H1 (cell line): ENCODE measurements at regions not wholly inside any gene's neighbourhood (a gene's known extent, or its start where the extent isn't known, plus 50 kb on each side); places are given as distances from the start of the nearest gene placed in this dataset.

ENCODE experiments used
- CTCF ChIA-PET: fragments of 300-600 bp; sonication (Branson Sonifier 250); formaldehyde crosslinking; loops from one replicate; lab custom pipeline; 2021; ENCODE audit not compliant: partially characterized antibody; lab: Charles Lee
- POLR2A ChIA-PET: fragments of 300-600 bp; sonication (Branson Sonifier 250); formaldehyde crosslinking; loops from one replicate; lab custom pipeline; 2021; ENCODE audit warnings: inconsistent platforms; ENCODE audit not compliant: partially characterized antibody; lab: Charles Lee
- DNase-seq, 2 experiments: peaks; one replicate each; pipeline versions ENCODE4 v3.0.0 to v3.0.0-alpha.2; 2010 to 2022; ENCODE audit warnings: low spot score in 2 of 2, low read depth in 1 of 2, mixed read lengths in 1 of 2
- FAIRE-seq: peaks from 2 replicates; lab custom pipeline; 2011; peaks lifted over from hg19 to GRCh38; lab: Jason Lieb, UNC
- H2AFZ ChIP-seq: 2 replicates; pipeline ENCODE4 v1.8.1; 2012; ENCODE audit warnings: low read length, inconsistent platforms
- H2AK5ac ChIP-seq: 2 replicates; pipeline ENCODE4 v1.6.1; 2013; ENCODE audit warnings: low read depth, low read length
- H2BK120ac ChIP-seq: replicated peaks from 2 replicates; pipeline ENCODE3; 2013; ENCODE audit warnings: low read depth, low read length, inconsistent platforms
- H2BK12ac ChIP-seq: 2 replicates; pipeline ENCODE4 v1.6.1; 2013; ENCODE audit warnings: low read depth, low read length
- H2BK15ac ChIP-seq: 2 replicates; pipeline ENCODE4 v1.6.1; 2013; ENCODE audit warnings: low read length
- H2BK20ac ChIP-seq: 2 replicates; pipeline ENCODE4 v1.6.1; 2013; ENCODE audit warnings: low read length
- H2BK5ac ChIP-seq: 2 replicates; pipeline ENCODE4 v1.6.1; 2013; ENCODE audit warnings: low read depth, low read length
- H3K14ac ChIP-seq: 2 replicates; pipeline ENCODE4 v1.6.1; 2013; ENCODE audit warnings: inconsistent platforms; ENCODE audit not compliant: insufficient read length
- H3K18ac ChIP-seq: 2 replicates; pipeline ENCODE4 v1.6.1; 2013; ENCODE audit warnings: low read length; ENCODE audit errors: extremely low read depth
- H3K23ac ChIP-seq: 2 replicates; pipeline ENCODE4 v1.6.1; 2013; ENCODE audit warnings: inconsistent platforms; ENCODE audit not compliant: insufficient read length
- H3K23me2 ChIP-seq: 2 replicates; pipeline ENCODE4 v1.6.1; 2013; ENCODE audit warnings: low read depth, low read length
- H3K27ac ChIP-seq: 2 replicates; pipeline ENCODE4 v1.6.1; 2011; ENCODE audit warnings: low read depth, low read length, inconsistent platforms
- H3K27me3 ChIP-seq, 4 experiments: replicated peaks in 1 of 4; 1 replicate in 1 of 4; 2 replicates in 3 of 4; pipeline versions ENCODE4 v1.6.1 to v1.8.1; 2011 to 2013; ENCODE audit warnings: low read length in 3 of 4, mild to moderate bottlenecking in 3 of 4, inconsistent platforms in 2 of 4, mixed read lengths in 2 of 4, moderate library complexity in 1 of 4; ENCODE audit not compliant: control insufficient read depth in 3 of 4, insufficient read depth in 3 of 4; ENCODE audit errors: extremely low read depth in 1 of 4
- H3K36me3 ChIP-seq, 4 experiments: 2 replicates each; pipeline versions ENCODE4 v1.6.1 to v1.8.1; 2011 to 2013; ENCODE audit warnings: mild to moderate bottlenecking in 4 of 4, low read length in 3 of 4, moderate library complexity in 2 of 4, control low read depth in 1 of 4, inconsistent platforms in 1 of 4; ENCODE audit not compliant: insufficient read depth in 4 of 4, control insufficient read depth in 2 of 4
- H3K4ac ChIP-seq: replicated peaks from 2 replicates; pipeline ENCODE3; 2013; ENCODE audit warnings: low read length, low read depth, mixed read lengths, inconsistent platforms; ENCODE audit not compliant: insufficient read length
- H3K4me1 ChIP-seq, 4 experiments: replicated peaks in 1 of 4; 1 replicate in 1 of 4; 2 replicates in 3 of 4; pipeline versions ENCODE4 v1.6.1 to v1.8.1; 2011 to 2013; ENCODE audit warnings: low read length in 3 of 4, inconsistent platforms in 2 of 4, mixed read lengths in 1 of 4; ENCODE audit not compliant: insufficient read depth in 4 of 4, control insufficient read depth in 3 of 4
- H3K4me2 ChIP-seq, 2 experiments: 2 replicates each; pipeline versions ENCODE4 v1.6.1 to v1.8.1; 2011 to 2013; ENCODE audit warnings: low read depth in 2 of 2, low read length in 2 of 2, control low read depth in 1 of 2, inconsistent platforms in 1 of 2, mild to moderate bottlenecking in 1 of 2; ENCODE audit not compliant: insufficient read depth in 1 of 2
- H3K4me3 ChIP-seq, 4 experiments: fragments of 200-600, 300-600 bp in 1 of 4; sonication (generic), shearing (Covaris generic), sonication (Bioruptor Twin) in 1 of 4; 2 replicates each; pipeline versions ENCODE4 v1.5.1 to v1.8.1; 2011 to 2016; ENCODE audit warnings: low read length in 4 of 4, low read depth in 3 of 4, control low read depth in 2 of 4, inconsistent platforms in 2 of 4, mild to moderate bottlenecking in 2 of 4, mixed read lengths in 1 of 4, moderate library complexity in 1 of 4; ENCODE audit not compliant: insufficient read depth in 2 of 4; ENCODE audit errors: extremely low read depth in 1 of 4
- H3K56ac ChIP-seq: replicated peaks from 2 replicates; pipeline ENCODE3; 2013; ENCODE audit warnings: low read depth, mild to moderate bottlenecking, mixed read lengths, low read length, inconsistent platforms; ENCODE audit not compliant: insufficient read length
- H3K79me1 ChIP-seq: 2 replicates; pipeline ENCODE4 v1.6.1; 2013; ENCODE audit warnings: low read depth, low read length, control low read depth
- H3K79me2 ChIP-seq, 2 experiments: 2 replicates each; pipeline versions ENCODE4 v1.6.1 to v1.8.1; 2012 to 2013; ENCODE audit warnings: low read length in 2 of 2, mild to moderate bottlenecking in 2 of 2, inconsistent platforms in 1 of 2; ENCODE audit not compliant: insufficient read depth in 2 of 2, control insufficient read depth in 1 of 2
- H3K9ac ChIP-seq, 4 experiments: replicated peaks in 1 of 4; 1 replicate in 1 of 4; 2 replicates in 3 of 4; pipeline versions ENCODE4 v1.6.1 to v1.8.1; 2011 to 2013; ENCODE audit warnings: low read depth in 3 of 4, low read length in 3 of 4, control low read depth in 2 of 4, mild to moderate bottlenecking in 2 of 4, moderate library complexity in 2 of 4, inconsistent platforms in 1 of 4; ENCODE audit errors: extremely low read depth in 1 of 4
- H3K9me3 ChIP-seq, 2 experiments: 2 replicates each; pipeline versions ENCODE4 v1.6.1 to v1.8.1; 2012 to 2013; ENCODE audit warnings: mild to moderate bottlenecking in 2 of 2, moderate library complexity in 2 of 2, control low read depth in 1 of 2, inconsistent platforms in 1 of 2, low read depth in 1 of 2, low read length in 1 of 2, mixed read lengths in 1 of 2; ENCODE audit not compliant: insufficient read depth in 2 of 2
- H4K20me1 ChIP-seq, 2 experiments: replicated peaks in 1 of 2; 2 replicates each; pipeline versions ENCODE3 to v1.8.1; 2011 to 2013; ENCODE audit warnings: inconsistent platforms in 2 of 2, low read length in 2 of 2, mild to moderate bottlenecking in 1 of 2; ENCODE audit not compliant: insufficient read depth in 2 of 2, control insufficient read depth in 1 of 2
- H4K5ac ChIP-seq: 2 replicates; pipeline ENCODE4 v1.6.1; 2013; ENCODE audit warnings: low read length, low read depth, mixed read lengths, inconsistent platforms; ENCODE audit not compliant: insufficient read length
- H4K8ac ChIP-seq: 2 replicates; pipeline ENCODE4 v1.8.0; 2013; ENCODE audit warnings: mild to moderate bottlenecking, moderate library complexity, low read length, inconsistent platforms; ENCODE audit not compliant: insufficient read depth; ENCODE audit errors: extremely low read depth
- H4K91ac ChIP-seq: replicated peaks from 2 replicates; pipeline ENCODE3; 2013; ENCODE audit warnings: low read length, mixed read lengths, inconsistent platforms; ENCODE audit not compliant: insufficient read length
- TF ChIP-seq, protein P1 (sequence below): fragments of 300-600 bp; sonication (generic); IDR thresholded peaks from 2 replicates; pipeline ENCODE4 v1.7.1; 2012; ENCODE audit warnings: low read length, moderate library complexity, mild to moderate bottlenecking, inconsistent platforms; ENCODE audit not compliant: insufficient replicate concordance

GRCh38 chr4:55010550-55010949 is 114.8 kb downstream of the KDR start:
- no peak overlapping the region for H3K14ac ChIP-seq
- H3K56ac ChIP-seq: no peak overlapping the region
- H3K18ac ChIP-seq: no peak overlapping the region
- no peak overlapping the region for H2AFZ ChIP-seq
- H2BK20ac ChIP-seq: no peak overlapping the region
- H2BK15ac ChIP-seq: no peak overlapping the region
- no peaks in the 10 kb centered on the region for H4K20me1 ChIP-seq
- no peak overlapping the region for H3K4me2 ChIP-seq
- H3K23me2 ChIP-seq: no peaks in the 10 kb centered on the region
- H3K4me1 ChIP-seq: no peaks in the 10 kb centered on the region
- FAIRE-seq (no peak), DNase-seq (no peak)
- H3K36me3 ChIP-seq: no peaks in the 10 kb centered on the region
- POLR2A ChIA-PET: no interaction called here
- H2BK120ac ChIP-seq: no peak overlapping the region
- no peak overlapping the region for H3K23ac ChIP-seq
- H3K79me1 ChIP-seq: no peaks in the 10 kb centered on the region
- H3K27me3 ChIP-seq: no peaks in the 10 kb centered on the region
- no peak overlapping the region for H2BK5ac ChIP-seq
- no peak overlapping the region for H4K5ac ChIP-seq
- no peak overlapping the region for H4K91ac ChIP-seq
- no peaks in the 10 kb centered on the region for H3K79me2 ChIP-seq
- H3K27ac ChIP-seq: no peak overlapping the region
- no peak overlapping the region for H3K4ac ChIP-seq
- no peak overlapping the region for H2BK12ac ChIP-seq
- CTCF ChIA-PET: interaction anchor here (1.3 to 2.9 kb wide), 2 partner anchors 24 to 311 kb away, joined by 3 to 13 read pairs; no protein-coding TSS in a partner anchor
- no peak overlapping the region for H3K4me3 ChIP-seq
- no peak overlapping the region for H3K9ac ChIP-seq
- H4K8ac ChIP-seq: no peak overlapping the region
- no peak overlapping the region for H2AK5ac ChIP-seq
- no peaks in the 10 kb centered on the region for H3K9me3 ChIP-seq
- TF ChIP-seq, protein P1, sequence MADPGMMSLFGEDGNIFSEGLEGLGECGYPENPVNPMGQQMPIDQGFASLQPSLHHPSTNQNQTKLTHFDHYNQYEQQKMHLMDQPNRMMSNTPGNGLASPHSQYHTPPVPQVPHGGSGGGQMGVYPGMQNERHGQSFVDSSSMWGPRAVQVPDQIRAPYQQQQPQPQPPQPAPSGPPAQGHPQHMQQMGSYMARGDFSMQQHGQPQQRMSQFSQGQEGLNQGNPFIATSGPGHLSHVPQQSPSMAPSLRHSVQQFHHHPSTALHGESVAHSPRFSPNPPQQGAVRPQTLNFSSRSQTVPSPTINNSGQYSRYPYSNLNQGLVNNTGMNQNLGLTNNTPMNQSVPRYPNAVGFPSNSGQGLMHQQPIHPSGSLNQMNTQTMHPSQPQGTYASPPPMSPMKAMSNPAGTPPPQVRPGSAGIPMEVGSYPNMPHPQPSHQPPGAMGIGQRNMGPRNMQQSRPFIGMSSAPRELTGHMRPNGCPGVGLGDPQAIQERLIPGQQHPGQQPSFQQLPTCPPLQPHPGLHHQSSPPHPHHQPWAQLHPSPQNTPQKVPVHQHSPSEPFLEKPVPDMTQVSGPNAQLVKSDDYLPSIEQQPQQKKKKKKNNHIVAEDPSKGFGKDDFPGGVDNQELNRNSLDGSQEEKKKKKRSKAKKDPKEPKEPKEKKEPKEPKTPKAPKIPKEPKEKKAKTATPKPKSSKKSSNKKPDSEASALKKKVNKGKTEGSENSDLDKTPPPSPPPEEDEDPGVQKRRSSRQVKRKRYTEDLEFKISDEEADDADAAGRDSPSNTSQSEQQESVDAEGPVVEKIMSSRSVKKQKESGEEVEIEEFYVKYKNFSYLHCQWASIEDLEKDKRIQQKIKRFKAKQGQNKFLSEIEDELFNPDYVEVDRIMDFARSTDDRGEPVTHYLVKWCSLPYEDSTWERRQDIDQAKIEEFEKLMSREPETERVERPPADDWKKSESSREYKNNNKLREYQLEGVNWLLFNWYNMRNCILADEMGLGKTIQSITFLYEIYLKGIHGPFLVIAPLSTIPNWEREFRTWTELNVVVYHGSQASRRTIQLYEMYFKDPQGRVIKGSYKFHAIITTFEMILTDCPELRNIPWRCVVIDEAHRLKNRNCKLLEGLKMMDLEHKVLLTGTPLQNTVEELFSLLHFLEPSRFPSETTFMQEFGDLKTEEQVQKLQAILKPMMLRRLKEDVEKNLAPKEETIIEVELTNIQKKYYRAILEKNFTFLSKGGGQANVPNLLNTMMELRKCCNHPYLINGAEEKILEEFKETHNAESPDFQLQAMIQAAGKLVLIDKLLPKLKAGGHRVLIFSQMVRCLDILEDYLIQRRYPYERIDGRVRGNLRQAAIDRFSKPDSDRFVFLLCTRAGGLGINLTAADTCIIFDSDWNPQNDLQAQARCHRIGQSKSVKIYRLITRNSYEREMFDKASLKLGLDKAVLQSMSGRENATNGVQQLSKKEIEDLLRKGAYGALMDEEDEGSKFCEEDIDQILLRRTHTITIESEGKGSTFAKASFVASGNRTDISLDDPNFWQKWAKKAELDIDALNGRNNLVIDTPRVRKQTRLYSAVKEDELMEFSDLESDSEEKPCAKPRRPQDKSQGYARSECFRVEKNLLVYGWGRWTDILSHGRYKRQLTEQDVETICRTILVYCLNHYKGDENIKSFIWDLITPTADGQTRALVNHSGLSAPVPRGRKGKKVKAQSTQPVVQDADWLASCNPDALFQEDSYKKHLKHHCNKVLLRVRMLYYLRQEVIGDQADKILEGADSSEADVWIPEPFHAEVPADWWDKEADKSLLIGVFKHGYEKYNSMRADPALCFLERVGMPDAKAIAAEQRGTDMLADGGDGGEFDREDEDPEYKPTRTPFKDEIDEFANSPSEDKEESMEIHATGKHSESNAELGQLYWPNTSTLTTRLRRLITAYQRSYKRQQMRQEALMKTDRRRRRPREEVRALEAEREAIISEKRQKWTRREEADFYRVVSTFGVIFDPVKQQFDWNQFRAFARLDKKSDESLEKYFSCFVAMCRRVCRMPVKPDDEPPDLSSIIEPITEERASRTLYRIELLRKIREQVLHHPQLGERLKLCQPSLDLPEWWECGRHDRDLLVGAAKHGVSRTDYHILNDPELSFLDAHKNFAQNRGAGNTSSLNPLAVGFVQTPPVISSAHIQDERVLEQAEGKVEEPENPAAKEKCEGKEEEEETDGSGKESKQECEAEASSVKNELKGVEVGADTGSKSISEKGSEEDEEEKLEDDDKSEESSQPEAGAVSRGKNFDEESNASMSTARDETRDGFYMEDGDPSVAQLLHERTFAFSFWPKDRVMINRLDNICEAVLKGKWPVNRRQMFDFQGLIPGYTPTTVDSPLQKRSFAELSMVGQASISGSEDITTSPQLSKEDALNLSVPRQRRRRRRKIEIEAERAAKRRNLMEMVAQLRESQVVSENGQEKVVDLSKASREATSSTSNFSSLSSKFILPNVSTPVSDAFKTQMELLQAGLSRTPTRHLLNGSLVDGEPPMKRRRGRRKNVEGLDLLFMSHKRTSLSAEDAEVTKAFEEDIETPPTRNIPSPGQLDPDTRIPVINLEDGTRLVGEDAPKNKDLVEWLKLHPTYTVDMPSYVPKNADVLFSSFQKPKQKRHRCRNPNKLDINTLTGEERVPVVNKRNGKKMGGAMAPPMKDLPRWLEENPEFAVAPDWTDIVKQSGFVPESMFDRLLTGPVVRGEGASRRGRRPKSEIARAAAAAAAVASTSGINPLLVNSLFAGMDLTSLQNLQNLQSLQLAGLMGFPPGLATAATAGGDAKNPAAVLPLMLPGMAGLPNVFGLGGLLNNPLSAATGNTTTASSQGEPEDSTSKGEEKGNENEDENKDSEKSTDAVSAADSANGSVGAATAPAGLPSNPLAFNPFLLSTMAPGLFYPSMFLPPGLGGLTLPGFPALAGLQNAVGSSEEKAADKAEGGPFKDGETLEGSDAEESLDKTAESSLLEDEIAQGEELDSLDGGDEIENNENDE: no peak
